ENCODE measurements at regions not wholly inside any gene's neighbourhood (a gene's known extent, or its start where the extent isn't known, plus 50 kb on each side); places are given as distances from the start of the nearest gene placed in this dataset.

GRCh38 chr18:54718408-54718773 is 109.9 kb upstream of the RAB27B start:
- H4K20me1 ChIP-seq (replicated peaks in 1 of 2; ENCODE audit: control insufficient read depth in 1 of 2, insufficient read depth in 2 of 2, low read length in 2 of 2) = no peaks in the 10 kb centered on the region
- H4K91ac ChIP-seq (replicated peaks; ENCODE audit: insufficient read length, low read length) = no peak overlapping the region
- H3K4me3 ChIP-seq (ENCODE audit: extremely low read depth in 1 of 4, insufficient read depth in 2 of 4, low read depth in 3 of 4, low read length in 4 of 4) = no peak overlapping the region
- TF ChIP-seq SIX5 (IDR thresholded peaks at IDR 0.05; ENCODE audit: low read depth, low read length) (no peak), SP1 (IDR thresholded peaks at IDR 0.05; ENCODE audit: low read depth, low read length) (no peak), USF2 (IDR thresholded peaks at IDR 0.05; ENCODE audit: low read length) (no peak), EP300 (IDR thresholded peaks at IDR 0.05; ENCODE audit: borderline replicate concordance in 1 of 2, low read depth in 2 of 2, low read length in 2 of 2) (no peak), RNF2 (IDR thresholded peaks at IDR 0.05; ENCODE audit: borderline replicate concordance, low read depth, low read length, missing control alignments, poor library complexity, severe bottlenecking) (no peak), SRF (IDR thresholded peaks at IDR 0.05; ENCODE audit: low read depth, low read length) (no peak), POLR2AphosphoS5 (IDR thresholded peaks at IDR 0.05; ENCODE audit: low read depth, low read length) (no peak), HDAC2 (IDR thresholded peaks at IDR 0.05; ENCODE audit: borderline replicate concordance in 1 of 2, low read depth in 2 of 2, low read length in 2 of 2) (no peak)
- H3K27ac ChIP-seq (ENCODE audit: low read depth, low read length) = no peak overlapping the region
- POLR2A ChIA-PET (ENCODE audit: partially characterized antibody) = no interaction called here
- no peak overlapping the region for H3K9ac ChIP-seq (replicated peaks in 1 of 4; ENCODE audit: extremely low read depth in 1 of 4, low read depth in 3 of 4, low read length in 3 of 4)
- H2BK120ac ChIP-seq (replicated peaks; ENCODE audit: low read depth, low read length) = no peak overlapping the region
- H3K18ac ChIP-seq (ENCODE audit: extremely low read depth, low read length) = no peak overlapping the region
- H3K79me1 ChIP-seq (ENCODE audit: low read depth, low read length) = no peaks in the 10 kb centered on the region
- no peaks in the 10 kb centered on the region for H3K4me1 ChIP-seq (replicated peaks in 1 of 4; ENCODE audit: control insufficient read depth in 3 of 4, insufficient read depth in 4 of 4, low read length in 3 of 4)
- no peak overlapping the region for H2AK5ac ChIP-seq (ENCODE audit: low read depth, low read length)
- H3K56ac ChIP-seq (replicated peaks; ENCODE audit: insufficient read length, low read depth, low read length) = no peak overlapping the region
- no peaks in the 10 kb centered on the region for H3K9me3 ChIP-seq (ENCODE audit: insufficient read depth in 2 of 2, low read depth in 1 of 2, low read length in 1 of 2)
- no peak overlapping the region for H3K23ac ChIP-seq (ENCODE audit: insufficient read length)
- H2BK15ac ChIP-seq (ENCODE audit: low read length) = no peak overlapping the region
- H2BK5ac ChIP-seq (ENCODE audit: low read depth, low read length) = no peak overlapping the region
- no peak overlapping the region for H2BK20ac ChIP-seq (ENCODE audit: low read length)
- no peak overlapping the region for H2BK12ac ChIP-seq (ENCODE audit: low read depth, low read length)
- H3K27me3 ChIP-seq (replicated peaks in 1 of 4; ENCODE audit: control insufficient read depth in 3 of 4, extremely low read depth in 1 of 4, insufficient read depth in 3 of 4, low read length in 3 of 4) = no peaks in the 10 kb centered on the region
- DNase-seq (ENCODE audit: low read depth in 1 of 2, low spot score in 2 of 2) (no peak), FAIRE-seq (no peak)
- WGBS, 2 experiments (ENCODE audit: extremely low coverage in 1 of 2, insufficient coverage in 1 of 2, insufficient read length in 1 of 2, insufficient replicate concordance in 2 of 2, low coverage in 1 of 2, low lambda C conversion rate in 2 of 2, missing lambda C conversion rate in 1 of 2) = 81% methylated on average over 1 of the region's 1 CpG; no CpG with 5 or more reads in 1 of the 2 experiments
- H4K5ac ChIP-seq (ENCODE audit: insufficient read length, low read depth, low read length) = no peak overlapping the region
- no peaks in the 10 kb centered on the region for H3K23me2 ChIP-seq (ENCODE audit: low read depth, low read length)
- CTCF ChIA-PET (ENCODE audit: partially characterized antibody) = interaction anchor here (0.5 to 1.3 kb wide), 2 partner anchors 9 to 68 kb away, joined by 3 to 4 read pairs; no protein-coding TSS in a partner anchor
- no peak overlapping the region for H3K14ac ChIP-seq (ENCODE audit: insufficient read length)
- no peak overlapping the region for H3K4me2 ChIP-seq (ENCODE audit: insufficient read depth in 1 of 2, low read depth in 2 of 2, low read length in 2 of 2)
- H3K36me3 ChIP-seq (ENCODE audit: control insufficient read depth in 2 of 4, insufficient read depth in 4 of 4, low read length in 3 of 4) = no peaks in the 10 kb centered on the region
- H2AFZ ChIP-seq (ENCODE audit: low read length) = no peak overlapping the region
- H4K8ac ChIP-seq (ENCODE audit: extremely low read depth, insufficient read depth, low read length) = no peak overlapping the region
- no peaks in the 10 kb centered on the region for H3K79me2 ChIP-seq (ENCODE audit: control insufficient read depth in 1 of 2, insufficient read depth in 2 of 2, low read length in 2 of 2)
- H3K4ac ChIP-seq (replicated peaks; ENCODE audit: insufficient read length, low read depth, low read length) = no peak overlapping the region

Measured in H1 (cell line).